ENCODE measurements at regions not wholly inside any gene's neighbourhood (a gene's known extent, or its start where the extent isn't known, plus 50 kb on each side); places are given as distances from the start of the nearest gene placed in this dataset.
"Not testable (repeated sequence)": the region's sequence is repeated elsewhere in the genome, so short reads cannot be mapped to it uniquely, and the experiment has no call there.

DNA sequence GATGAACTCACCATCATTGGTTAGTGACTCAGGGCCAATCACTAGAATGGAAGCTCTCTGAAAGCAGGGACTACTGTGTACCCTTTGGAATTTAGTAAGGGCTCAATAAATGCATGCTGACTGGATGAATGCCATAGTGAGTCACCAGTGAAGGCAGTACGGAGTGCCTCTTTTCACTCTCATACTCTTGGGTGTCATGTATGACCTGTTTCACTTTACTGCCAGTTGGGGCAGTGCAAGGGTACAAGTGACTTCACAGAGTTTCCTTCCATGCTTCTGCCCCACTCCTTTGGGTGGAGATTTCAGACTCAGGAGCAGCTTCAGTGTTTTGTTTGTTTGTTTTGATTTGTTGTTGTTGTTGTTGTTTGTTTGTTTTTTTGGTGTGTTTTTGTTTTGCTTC, 57.7 kb downstream of the SOX3 start:
- DNase-seq (ENCODE audit: low read depth in 4 of 4, low spot score in 3 of 4), result no peak

GRCh38 chrX:140440876-140441275, 64.0 kb downstream of the SOX3 start:
- DNase-seq (ENCODE audit: low read depth in 4 of 4, low spot score in 3 of 4), result no peak

DNA sequence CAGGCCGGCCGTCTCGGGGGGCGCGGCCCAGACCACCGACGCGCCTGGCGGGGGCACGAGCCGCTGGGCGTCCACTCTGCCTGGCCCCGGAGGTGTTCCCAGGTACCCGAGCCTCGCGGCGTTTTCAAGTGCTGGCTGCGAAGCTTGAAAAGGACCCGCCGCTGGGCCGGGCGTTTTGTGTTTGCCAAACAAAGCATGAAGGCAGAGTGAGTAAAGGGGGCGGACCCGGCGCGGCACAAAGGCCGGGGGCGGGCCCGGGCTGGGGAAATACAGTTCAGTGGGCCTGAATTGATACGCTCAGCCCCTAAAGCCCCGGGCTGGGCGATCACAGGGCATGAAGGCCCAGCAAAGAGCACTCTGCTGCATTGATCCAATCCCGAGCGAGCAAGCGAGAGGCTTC, 65.4 kb downstream of the SOX3 start:
- no peak for DNase-seq (ENCODE audit: low read depth in 4 of 4, low spot score in 3 of 4)

- no peak for DNase-seq (ENCODE audit: low read depth in 4 of 4, low spot score in 3 of 4)
These were observed 70.5 kb downstream of the SOX3 start for GRCh38 chrX:140434347-140434746.

- DNase-seq (ENCODE audit: low read depth in 4 of 4, low spot score in 3 of 4), result no peak
These were observed 71.3 kb downstream of the SOX3 start for GRCh38 chrX:140433582-140433981.

DNA sequence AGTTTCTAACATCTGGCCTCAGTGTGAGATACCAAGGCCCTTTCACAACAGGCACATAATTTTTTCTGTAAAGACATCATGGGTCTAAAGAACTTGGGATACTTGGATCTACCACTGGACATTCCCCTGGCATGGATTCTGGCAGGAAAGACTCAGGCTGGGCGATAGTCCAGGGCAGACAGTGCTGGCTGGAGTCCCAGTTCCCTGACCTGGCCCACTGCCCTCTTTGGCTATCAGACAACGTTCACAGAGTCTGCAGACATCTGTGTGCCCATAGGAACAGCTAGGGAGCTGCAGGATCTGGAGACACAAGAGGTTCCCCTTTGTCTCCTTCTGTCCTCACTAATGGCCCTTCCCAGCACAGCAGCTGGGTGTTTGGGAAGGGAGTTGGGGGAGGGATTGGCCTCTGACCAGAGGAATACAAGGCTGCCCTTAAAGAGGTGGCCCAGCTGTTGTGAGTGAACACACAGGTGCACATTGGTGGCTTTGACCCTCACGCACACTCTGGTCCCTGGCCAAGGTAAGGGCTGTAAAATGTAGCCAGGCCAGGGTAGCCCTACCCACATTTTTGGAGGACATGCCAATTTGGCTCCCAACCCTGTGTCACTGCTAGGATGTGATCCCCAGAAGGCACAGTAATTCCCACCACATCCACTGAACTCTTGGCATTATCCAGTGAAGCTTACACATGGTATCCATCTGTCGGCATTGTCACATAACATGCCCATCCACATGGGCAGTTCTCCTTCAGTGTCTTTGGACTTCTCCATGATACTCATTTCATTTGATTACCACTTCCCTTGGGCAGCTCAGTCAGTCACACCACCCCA, 72.3 kb downstream of the SOX3 start:
- no peak for DNase-seq (ENCODE audit: low read depth in 4 of 4, low spot score in 3 of 4)

- DNase-seq (ENCODE audit: low read depth in 4 of 4, low spot score in 3 of 4), result no peak
These were observed 73.3 kb downstream of the SOX3 start for GRCh38 chrX:140431521-140431920.

- no peak for DNase-seq (ENCODE audit: low read depth in 4 of 4, low spot score in 3 of 4)
These were observed 79.0 kb downstream of the SOX3 start for GRCh38 chrX:140425712-140426395.

DNA sequence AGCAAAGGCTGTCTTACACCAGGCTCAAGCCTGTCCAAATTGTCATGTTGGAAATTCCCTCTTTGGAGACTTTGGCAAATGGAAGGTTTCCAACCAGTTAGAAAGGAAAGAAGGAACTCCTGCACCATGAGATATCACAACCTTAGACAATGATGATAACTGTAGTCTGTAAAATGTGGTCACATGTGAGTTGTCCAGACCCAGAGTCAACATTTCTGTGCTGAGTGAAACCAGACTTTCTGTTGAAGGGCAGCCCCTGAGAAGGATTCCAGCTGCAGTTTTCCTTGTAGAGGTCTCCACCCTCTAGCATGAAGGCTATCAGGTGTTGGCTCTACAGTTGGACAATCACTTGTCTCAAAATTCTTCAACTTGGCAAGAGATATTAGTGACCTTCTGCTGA, 82.4 kb downstream of the SOX3 start:
- no peak for DNase-seq (ENCODE audit: low read depth in 4 of 4, low spot score in 3 of 4)

GRCh38 chrX:140402131-140402530, 102.7 kb downstream of the SOX3 start:
- not testable (repeated sequence) for DNase-seq (ENCODE audit: low read depth in 4 of 4, low spot score in 3 of 4)

- DNase-seq (ENCODE audit: low read depth in 4 of 4, low spot score in 3 of 4), result not testable (repeated sequence)
These were observed 108.5 kb downstream of the SOX3 start for GRCh38 chrX:140396326-140396725.

GRCh38 chrX:140393507-140393906, 111.4 kb downstream of the SOX3 start:
- no peak for DNase-seq (ENCODE audit: low read depth in 4 of 4, low spot score in 3 of 4)

- DNase-seq (ENCODE audit: low read depth in 4 of 4, low spot score in 3 of 4), result no peak
These were observed 113.6 kb downstream of the SOX3 start for GRCh38 chrX:140391313-140391712.

DNA sequence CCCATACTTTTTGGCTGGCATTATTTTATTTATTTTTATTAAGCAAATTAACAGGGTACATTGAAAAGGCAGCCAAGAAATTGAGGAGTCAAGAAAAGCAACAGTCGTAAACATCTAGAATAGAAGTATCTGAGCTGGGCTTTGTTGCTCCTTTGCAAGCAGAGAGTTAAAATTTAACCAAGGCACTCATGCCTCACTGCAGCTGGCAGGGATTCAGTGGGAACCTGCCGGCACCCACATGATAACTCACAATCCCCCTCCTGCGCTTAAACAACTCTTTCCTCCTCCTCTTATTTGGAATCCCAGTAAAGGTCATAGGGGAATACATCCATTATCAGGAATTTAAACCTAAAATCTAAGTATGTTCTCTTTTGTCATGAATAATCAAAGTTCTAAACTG, 115.5 kb downstream of the SOX3 start:
- no peak for DNase-seq (ENCODE audit: low read depth in 4 of 4, low spot score in 3 of 4)

- no peak for DNase-seq (ENCODE audit: low read depth in 4 of 4, low spot score in 3 of 4)
These were observed 142.0 kb downstream of the SOX3 start for GRCh38 chrX:140362861-140363260.

DNA sequence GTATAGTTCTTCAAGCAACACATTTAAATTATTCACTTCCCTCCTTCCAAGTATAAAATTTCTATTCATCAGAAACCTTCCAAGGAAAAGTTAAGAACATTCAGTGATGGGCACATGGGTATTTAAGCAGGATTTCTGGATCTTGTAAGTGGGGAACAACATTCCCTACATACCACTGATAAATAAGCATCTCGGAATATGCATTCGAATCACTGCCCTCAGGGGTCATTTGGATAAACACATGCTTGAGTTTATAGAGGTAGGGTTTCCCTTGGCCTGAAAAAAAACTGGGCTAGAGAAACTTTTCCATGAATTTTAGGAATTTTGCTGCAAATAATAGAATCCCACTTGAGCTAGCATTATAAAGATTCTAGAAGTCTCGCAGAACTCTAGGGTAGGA, 143.9 kb downstream of the SOX3 start:
- DNase-seq (ENCODE audit: low read depth in 4 of 4, low spot score in 3 of 4), result no peak

- no peak for DNase-seq (ENCODE audit: low read depth in 4 of 4, low spot score in 3 of 4)
These were observed 144.6 kb downstream of the SOX3 start for GRCh38 chrX:140360284-140360683.

DNA sequence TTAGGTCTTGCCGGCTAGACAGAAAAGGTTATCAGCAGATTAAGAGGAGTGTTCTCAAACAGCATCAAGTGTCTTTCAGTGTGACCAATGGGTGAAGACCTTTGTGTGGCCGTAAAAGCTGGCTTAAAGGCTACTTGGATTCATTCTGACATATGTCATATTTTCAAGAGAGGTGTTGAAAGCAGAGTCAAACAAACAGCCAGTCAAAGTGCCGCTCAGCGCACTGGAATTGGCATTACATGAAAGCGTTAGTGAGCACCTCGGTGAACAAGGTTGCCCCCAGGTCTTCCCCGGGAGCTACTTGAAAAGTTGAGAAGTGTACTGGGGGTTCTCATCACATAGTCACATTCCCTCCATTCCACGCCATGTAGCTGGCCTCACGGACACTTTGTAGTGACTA, 148.9 kb downstream of the SOX3 start:
- DNase-seq (ENCODE audit: low read depth in 4 of 4, low spot score in 3 of 4), result no peak

GRCh38 chrX:140355429-140355828, 149.4 kb downstream of the SOX3 start:
- no peak for DNase-seq (ENCODE audit: low read depth in 4 of 4, low spot score in 3 of 4)

- no peak for DNase-seq (ENCODE audit: low read depth in 4 of 4, low spot score in 3 of 4)
These were observed 150.3 kb downstream of the SOX3 start for GRCh38 chrX:140354431-140355120.

DNA sequence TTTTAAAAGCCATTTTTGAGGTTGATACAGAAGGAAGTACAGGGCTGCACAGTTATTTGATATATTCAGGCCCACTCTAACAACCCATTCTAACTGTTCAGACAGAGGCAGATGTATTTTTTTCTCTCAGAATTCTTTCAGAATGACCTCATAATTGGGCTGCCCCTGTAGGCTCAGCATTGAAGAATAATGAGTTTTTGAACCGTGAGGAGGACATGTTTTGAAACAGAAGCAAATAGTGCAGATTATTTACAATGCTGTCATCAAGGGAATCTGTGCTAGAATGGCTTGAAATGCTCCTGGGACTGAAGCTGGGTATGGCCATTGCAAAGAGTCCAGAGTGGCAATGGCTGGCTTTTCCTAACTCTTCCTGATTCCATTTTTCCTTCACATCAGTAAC, 158.1 kb downstream of the SOX3 start:
- DNase-seq (ENCODE audit: low read depth in 4 of 4, low spot score in 3 of 4), result no peak
